DMS153 treated with DMSO at 0.1 percent for 48 hours (cell line): ENCODE measurements at regions not wholly inside any gene's neighbourhood (a gene's known extent, or its start where the extent isn't known, plus 50 kb on each side); places are given as distances from the start of the nearest gene placed in this dataset.

Experiments
- DNase-seq: peaks from one replicate; lab custom pipeline; 2025; ENCODE audit not compliant: unreplicated experiment; lab: John Stamatoyannopoulos, UW

DNA sequence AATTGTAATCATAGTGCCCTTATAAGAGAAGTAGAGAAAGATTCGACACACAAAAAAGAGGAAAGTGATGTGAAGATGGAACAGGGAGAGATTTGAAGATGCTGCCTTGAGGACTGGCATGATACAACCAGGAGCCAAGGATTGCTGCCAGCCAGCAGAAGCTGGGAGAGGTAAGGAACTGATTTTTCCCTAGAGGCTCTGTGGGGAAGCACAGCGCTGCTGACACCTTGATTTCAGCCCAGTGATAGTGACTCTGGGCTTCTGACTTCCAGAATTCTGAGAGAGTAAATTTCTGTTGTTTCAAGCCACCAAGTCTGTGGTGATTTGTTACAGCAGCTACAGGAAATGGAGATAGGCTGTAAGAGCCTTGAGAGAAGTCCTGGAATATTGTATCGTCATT, 98.2 kb downstream of the RAB11FIP2 start:
- DNase-seq, result no peak

DNA sequence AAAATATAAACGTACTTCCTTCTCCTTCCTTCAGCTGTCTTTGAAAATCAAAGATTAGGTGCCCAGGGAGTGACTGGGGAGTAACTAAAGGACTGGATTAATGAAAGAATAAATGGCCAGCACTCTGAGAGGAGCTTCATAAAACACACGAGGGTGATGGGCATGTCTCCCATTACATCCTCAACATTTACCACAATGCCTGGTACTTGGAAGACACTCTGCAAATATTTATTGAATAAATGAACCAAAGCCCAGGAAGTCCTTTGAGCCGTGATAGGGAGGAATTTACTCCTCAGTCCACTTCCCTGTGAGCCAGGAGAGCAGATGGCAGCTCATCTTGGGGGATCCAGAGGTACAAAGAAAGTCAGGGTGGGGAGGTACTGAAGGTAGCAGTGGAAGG, 96.3 kb downstream of the RAB11FIP2 start:
- peak; percentile 72 for DNase-seq
